GM23338 (cell line): ENCODE measurements at regions not wholly inside any gene's neighbourhood (a gene's known extent, or its start where the extent isn't known, plus 50 kb on each side); places are given as distances from the start of the nearest gene placed in this dataset.

Experiments
- EZH2phosphoT487 ChIP-seq: fragments of 200-600 bp; sonication (generic); IDR thresholded peaks from one replicate; pipeline ENCODE4 v1.8.1; 2018; ENCODE audit warnings: antibody characterized with exemption; ENCODE audit not compliant: unreplicated experiment
- POLR2AphosphoS5 ChIP-seq: IDR thresholded peaks from 2 replicates; pipeline ENCODE4 v1.6.1; 2016; ENCODE audit warnings: antibody characterized with exemption, low read depth
- REST ChIP-seq: IDR thresholded peaks from one replicate; pipeline ENCODE4 v1.6.1; 2018; ENCODE audit warnings: antibody characterized with exemption; ENCODE audit not compliant: unreplicated experiment
- ZNF331 ChIP-seq: fragments of 250-450 bp; sonication (Bioruptor Pico); IDR thresholded peaks from 2 replicates; pipeline ENCODE4 v1.5.0; 2020; ENCODE audit warnings: low read depth, mild to moderate bottlenecking, moderate library complexity
- TF ChIP-seq, protein P1 (sequence below), 2 experiments: fragments of 200-600 bp in 1 of 2; sonication (generic) in 1 of 2; conservative IDR thresholded peaks; 2 replicates each; pipeline versions ENCODE4 v1.5.1 to v1.6.1; 2016 to 2017; ENCODE audit warnings: antibody characterized with exemption in 2 of 2, low read depth in 2 of 2, mild to moderate bottlenecking in 2 of 2, moderate library complexity in 1 of 2

- TF ChIP-seq, protein P1, sequence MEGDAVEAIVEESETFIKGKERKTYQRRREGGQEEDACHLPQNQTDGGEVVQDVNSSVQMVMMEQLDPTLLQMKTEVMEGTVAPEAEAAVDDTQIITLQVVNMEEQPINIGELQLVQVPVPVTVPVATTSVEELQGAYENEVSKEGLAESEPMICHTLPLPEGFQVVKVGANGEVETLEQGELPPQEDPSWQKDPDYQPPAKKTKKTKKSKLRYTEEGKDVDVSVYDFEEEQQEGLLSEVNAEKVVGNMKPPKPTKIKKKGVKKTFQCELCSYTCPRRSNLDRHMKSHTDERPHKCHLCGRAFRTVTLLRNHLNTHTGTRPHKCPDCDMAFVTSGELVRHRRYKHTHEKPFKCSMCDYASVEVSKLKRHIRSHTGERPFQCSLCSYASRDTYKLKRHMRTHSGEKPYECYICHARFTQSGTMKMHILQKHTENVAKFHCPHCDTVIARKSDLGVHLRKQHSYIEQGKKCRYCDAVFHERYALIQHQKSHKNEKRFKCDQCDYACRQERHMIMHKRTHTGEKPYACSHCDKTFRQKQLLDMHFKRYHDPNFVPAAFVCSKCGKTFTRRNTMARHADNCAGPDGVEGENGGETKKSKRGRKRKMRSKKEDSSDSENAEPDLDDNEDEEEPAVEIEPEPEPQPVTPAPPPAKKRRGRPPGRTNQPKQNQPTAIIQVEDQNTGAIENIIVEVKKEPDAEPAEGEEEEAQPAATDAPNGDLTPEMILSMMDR (conservative IDR thresholded peaks at IDR 0.05; ENCODE audit: low read depth in 2 of 2): no peak
- TF ChIP-seq REST (no peak), EZH2phosphoT487 (no peak), POLR2AphosphoS5 (no peak), ZNF331 (CRISPR knock-in tag) (no peak)
Observed at GRCh38 chr6:11436508-11437096, 100.9 kb upstream of the TMEM170B start.
